KMS-11 (cell line): ENCODE measurements at regions not wholly inside any gene's neighbourhood (a gene's known extent, or its start where the extent isn't known, plus 50 kb on each side); places are given as distances from the start of the nearest gene placed in this dataset.

Experiments used
- H2AFZ ChIP-seq: fragments of 200-600 bp; sonication (generic); 2 replicates; pipeline ENCODE4 v1.6.1; 2016; ENCODE audit warnings: antibody characterized with exemption, mixed run types, low read depth
- H3K27ac ChIP-seq: fragments of 200-600 bp; sonication (generic); 2 replicates; pipeline ENCODE4 v1.6.1; 2016; ENCODE audit warnings: mild to moderate bottlenecking, mixed run types
- H3K27me3 ChIP-seq: fragments of 200-600 bp; sonication (generic); 2 replicates; pipeline ENCODE4 v1.6.1; 2017; ENCODE audit warnings: mild to moderate bottlenecking, low read depth, mixed run types, moderate library complexity; ENCODE audit not compliant: insufficient read depth
- H3K36me3 ChIP-seq: fragments of 200-600 bp; sonication (generic); 2 replicates; pipeline ENCODE4 v1.6.1; 2017; ENCODE audit warnings: mild to moderate bottlenecking, mixed run types; ENCODE audit not compliant: insufficient read depth
- H3K4me1 ChIP-seq: fragments of 200-600 bp; sonication (generic); 2 replicates; pipeline ENCODE4 v1.6.1; 2016; ENCODE audit warnings: mild to moderate bottlenecking, low read depth, mixed run types; ENCODE audit not compliant: poor library complexity, severe bottlenecking
- H3K4me2 ChIP-seq: fragments of 200-600 bp; sonication (generic); 2 replicates; pipeline ENCODE4 v1.7.0; 2016; ENCODE audit warnings: mild to moderate bottlenecking, mixed run types
- H3K4me3 ChIP-seq: fragments of 200-600 bp; sonication (generic); IDR thresholded peaks from 2 replicates; pipeline ENCODE4 v1.6.1; 2017; ENCODE audit warnings: low read depth, low read length, mixed read lengths; ENCODE audit not compliant: insufficient read depth
- H3K79me2 ChIP-seq: fragments of 200-600 bp; sonication (generic); 2 replicates; pipeline ENCODE4 v1.6.1; 2016; ENCODE audit warnings: low read depth, mixed run types; ENCODE audit not compliant: insufficient read depth
- H3K9ac ChIP-seq: fragments of 200-600 bp; sonication (generic); 2 replicates; pipeline ENCODE4 v1.6.1; 2016; ENCODE audit warnings: mild to moderate bottlenecking, mixed run types
- H4K20me1 ChIP-seq: fragments of 200-600 bp; sonication (generic); 2 replicates; pipeline ENCODE4 v1.6.1; 2016; ENCODE audit warnings: mild to moderate bottlenecking, mixed run types; ENCODE audit not compliant: insufficient read depth
- CTCF ChIP-seq: fragments of 200-600 bp; sonication (generic); conservative IDR thresholded peaks from 2 replicates; pipeline ENCODE4 v1.6.1; 2017; ENCODE audit warnings: low read depth, mild to moderate bottlenecking, antibody characterized with exemption, low read length, moderate library complexity, mixed read lengths

GRCh38 chr22:48044487-48045060 is 1282.1 kb downstream of the TBC1D22A start:
- H3K27ac ChIP-seq = no peak overlapping the region
- no peak overlapping the region for H3K4me2 ChIP-seq
- no peaks in the 10 kb centered on the region for H3K79me2 ChIP-seq
- H3K27me3 ChIP-seq = no peaks in the 10 kb centered on the region
- H2AFZ ChIP-seq = no peak overlapping the region
- no peaks in the 10 kb centered on the region for H4K20me1 ChIP-seq
- TF ChIP-seq CTCF = no peak
- H3K9ac ChIP-seq = no peak overlapping the region
- no peak overlapping the region for H3K4me3 ChIP-seq
- H3K4me1 ChIP-seq = peaks cover 6% of the 10 kb centered on the region
- no peaks in the 10 kb centered on the region for H3K36me3 ChIP-seq

- no peaks in the 10 kb centered on the region for H3K79me2 ChIP-seq
- no peak for TF ChIP-seq CTCF
- no peak overlapping the region for H3K27ac ChIP-seq
- H3K4me3 ChIP-seq = no peak overlapping the region
- H3K27me3 ChIP-seq = no peaks in the 10 kb centered on the region
- no peaks in the 10 kb centered on the region for H4K20me1 ChIP-seq
- H3K9ac ChIP-seq = no peak overlapping the region
- no peaks in the 10 kb centered on the region for H3K36me3 ChIP-seq
- H3K4me2 ChIP-seq = no peak overlapping the region
- H2AFZ ChIP-seq = no peak overlapping the region
- peaks cover 6% of the 10 kb centered on the region for H3K4me1 ChIP-seq
Observed at GRCh38 chr22:48043581-48043980, 1281.1 kb downstream of the TBC1D22A start.

- H3K4me3 ChIP-seq = no peak overlapping the region
- no peaks in the 10 kb centered on the region for H3K79me2 ChIP-seq
- H3K27ac ChIP-seq = no peak overlapping the region
- no peaks in the 10 kb centered on the region for H4K20me1 ChIP-seq
- no peak overlapping the region for H2AFZ ChIP-seq
- no peaks in the 10 kb centered on the region for H3K36me3 ChIP-seq
- TF ChIP-seq CTCF = no peak
- H3K4me2 ChIP-seq = no peak overlapping the region
- no peaks in the 10 kb centered on the region for H3K27me3 ChIP-seq
- H3K4me1 ChIP-seq = peaks cover 6% of the 10 kb centered on the region
- no peak overlapping the region for H3K9ac ChIP-seq
Observed at GRCh38 chr22:48042621-48043395, 1280.4 kb downstream of the TBC1D22A start.

- no peaks in the 10 kb centered on the region for H3K27me3 ChIP-seq
- no peak overlapping the region for H3K9ac ChIP-seq
- no peaks in the 10 kb centered on the region for H4K20me1 ChIP-seq
- no peak overlapping the region for H2AFZ ChIP-seq
- no peak for TF ChIP-seq CTCF
- H3K4me3 ChIP-seq = no peak overlapping the region
- no peaks in the 10 kb centered on the region for H3K79me2 ChIP-seq
- no peaks in the 10 kb centered on the region for H3K36me3 ChIP-seq
- H3K4me1 ChIP-seq = no peaks in the 10 kb centered on the region
- H3K4me2 ChIP-seq = no peak overlapping the region
- H3K27ac ChIP-seq = no peak overlapping the region
Observed at GRCh38 chr22:48039326-48039725, 1276.9 kb downstream of the TBC1D22A start.
